ENCODE measurements at regions not wholly inside any gene's neighbourhood (a gene's known extent, or its start where the extent isn't known, plus 50 kb on each side); places are given as distances from the start of the nearest gene placed in this dataset.

GRCh38 chr15:39183164-39183881 lies 397.6 kb upstream of the THBS1 start:
- Histone ChIP-seq H3K9me3 (ENCODE audit: control insufficient read depth, insufficient read depth, low read length) (no peaks in the 10 kb centered on the region), H3K27me3 (ENCODE audit: control insufficient read depth, low read length) (no peaks in the 10 kb centered on the region), H3K4me3 (ENCODE audit: low read length) (no peak overlapping the region), H3K27ac (ENCODE audit: low read depth, low read length) (no peak overlapping the region), H4K20me1 (ENCODE audit: control insufficient read depth, insufficient read depth, low read depth, low read length) (no peaks in the 10 kb centered on the region), H3K4me1 (ENCODE audit: control insufficient read depth, low read length) (no peaks in the 10 kb centered on the region), H3K36me3 (ENCODE audit: control insufficient read depth, low read length) (no peaks in the 10 kb centered on the region), H3K4me2 (ENCODE audit: low read length) (no peak overlapping the region), H3K9me2 (replicated peaks; ENCODE audit: control insufficient read depth, low read length) (no peaks in the 10 kb centered on the region), H3K79me2 (ENCODE audit: control insufficient read depth, low read length) (no peaks in the 10 kb centered on the region), H3F3A (ENCODE audit: control insufficient read depth, insufficient read depth) (no peaks in the 10 kb centered on the region)
- TF ChIP-seq CTCF (IDR thresholded peaks at IDR 0.05; ENCODE audit: low read depth, low read length, poor library complexity, severe bottlenecking): no peak
- TF ChIP-seq EZH2phosphoT487 (IDR thresholded peaks at IDR 0.05; ENCODE audit: borderline replicate concordance, low read length): no peak

GRCh38 chr15:39184701-39185390 lies 396.0 kb upstream of the THBS1 start:
- no peak for TF ChIP-seq EZH2phosphoT487 (IDR thresholded peaks at IDR 0.05; ENCODE audit: borderline replicate concordance, low read length)
- no peak for TF ChIP-seq CTCF (IDR thresholded peaks at IDR 0.05; ENCODE audit: low read depth, low read length, poor library complexity, severe bottlenecking)
- Histone ChIP-seq H3K4me2 (ENCODE audit: low read length) (no peak overlapping the region), H3K36me3 (ENCODE audit: control insufficient read depth, low read length) (no peaks in the 10 kb centered on the region), H3K9me2 (replicated peaks; ENCODE audit: control insufficient read depth, low read length) (no peaks in the 10 kb centered on the region), H3F3A (ENCODE audit: control insufficient read depth, insufficient read depth) (no peaks in the 10 kb centered on the region), H3K27me3 (ENCODE audit: control insufficient read depth, low read length) (no peaks in the 10 kb centered on the region), H3K4me3 (ENCODE audit: low read length) (no peak overlapping the region), H3K9me3 (ENCODE audit: control insufficient read depth, insufficient read depth, low read length) (no peaks in the 10 kb centered on the region), H3K79me2 (ENCODE audit: control insufficient read depth, low read length) (no peaks in the 10 kb centered on the region), H3K4me1 (ENCODE audit: control insufficient read depth, low read length) (no peaks in the 10 kb centered on the region), H3K27ac (ENCODE audit: low read depth, low read length) (no peak overlapping the region), H4K20me1 (ENCODE audit: control insufficient read depth, insufficient read depth, low read depth, low read length) (no peaks in the 10 kb centered on the region)

- no peaks in the 10 kb centered on the region for H4K20me1 ChIP-seq (ENCODE audit: control insufficient read depth, insufficient read depth, low read depth, low read length)
- H3K36me3 ChIP-seq (ENCODE audit: control insufficient read depth, low read length): no peaks in the 10 kb centered on the region
- H3K4me3 ChIP-seq (ENCODE audit: low read length): no peak overlapping the region
- TF ChIP-seq EZH2phosphoT487 (IDR thresholded peaks at IDR 0.05; ENCODE audit: borderline replicate concordance, low read length) (no peak), CTCF (IDR thresholded peaks at IDR 0.05; ENCODE audit: low read depth, low read length, poor library complexity, severe bottlenecking) (no peak)
- no peaks in the 10 kb centered on the region for H3K79me2 ChIP-seq (ENCODE audit: control insufficient read depth, low read length)
- no peaks in the 10 kb centered on the region for H3K4me1 ChIP-seq (ENCODE audit: control insufficient read depth, low read length)
- H3K27ac ChIP-seq (ENCODE audit: low read depth, low read length): no peak overlapping the region
- no peaks in the 10 kb centered on the region for H3K27me3 ChIP-seq (ENCODE audit: control insufficient read depth, low read length)
- no peaks in the 10 kb centered on the region for H3K9me2 ChIP-seq (replicated peaks; ENCODE audit: control insufficient read depth, low read length)
- H3K4me2 ChIP-seq (ENCODE audit: low read length): no peak overlapping the region
- H3F3A ChIP-seq (ENCODE audit: control insufficient read depth, insufficient read depth): no peaks in the 10 kb centered on the region
- no peaks in the 10 kb centered on the region for H3K9me3 ChIP-seq (ENCODE audit: control insufficient read depth, insufficient read depth, low read length)
Measured at GRCh38 chr15:39188314-39188713, 392.6 kb upstream of the THBS1 start.
